ENCODE measurements at regions not wholly inside any gene's neighbourhood (a gene's known extent, or its start where the extent isn't known, plus 50 kb on each side); places are given as distances from the start of the nearest gene placed in this dataset.
"Not testable (repeated sequence)": the region's sequence is repeated elsewhere in the genome, so short reads cannot be mapped to it uniquely, and the experiment has no call there.

DNA sequence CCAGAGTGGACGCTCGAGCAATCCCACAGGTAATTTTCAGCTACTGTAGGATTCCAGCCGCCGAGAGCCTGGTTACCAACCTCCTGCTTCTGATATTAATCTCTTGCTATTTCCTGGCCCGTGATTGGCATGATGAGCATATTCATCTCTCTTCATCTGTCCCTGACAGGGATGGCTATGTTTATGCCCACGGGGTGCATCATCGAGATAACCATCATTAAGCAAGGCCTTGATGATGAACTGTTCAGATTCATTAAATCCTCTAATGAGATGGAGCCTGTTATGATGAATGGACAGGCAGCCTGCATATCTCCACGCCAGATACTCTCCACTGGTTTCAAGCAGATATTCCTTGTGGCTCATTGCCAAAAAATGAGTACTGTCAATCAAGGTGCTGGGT is 227.3 kb downstream of the ZNF37A start:
- H3K36me3 ChIP-seq (ENCODE audit: control insufficient read depth in 1 of 2, insufficient read depth in 2 of 2, low read length in 2 of 2); H3K27ac ChIP-seq (ENCODE audit: low read depth, low read length); H3K79me2 ChIP-seq (ENCODE audit: insufficient read depth, low read length); H3K27me3 ChIP-seq (ENCODE audit: insufficient read depth, low read length); H3K9me3 ChIP-seq (ENCODE audit: control insufficient read depth in 1 of 2, insufficient read depth in 1 of 2, low read depth in 1 of 2, low read length in 2 of 2); intact Hi-C loops (cut with micrococcal nuclease); RAD21 ChIA-PET (ENCODE audit: low non-redundant PET in 1 of 2, low total read pairs in 2 of 2, uncharacterized antibody in 2 of 2, unreplicated experiment in 2 of 2); H3K4me2 ChIP-seq (ENCODE audit: low read length); H3K9me2 ChIP-seq (ENCODE audit: insufficient read depth); H3K4me3 ChIP-seq (replicated peaks in 1 of 2; ENCODE audit: low read depth in 1 of 2, low read length in 2 of 2); H2AFZ ChIP-seq (ENCODE audit: low read depth, low read length, poor library complexity, severe bottlenecking); ATAC-seq; DNase-seq (ENCODE audit: low read depth, low spot score); POLR2A ChIA-PET; BruUV-seq (replicated peaks); H3K4me1 ChIP-seq (ENCODE audit: control insufficient read depth in 1 of 2, insufficient read depth in 2 of 2, low read length in 2 of 2); H3K9ac ChIP-seq (ENCODE audit: low read length); CTCF ChIA-PET; H4K20me1 ChIP-seq (ENCODE audit: insufficient read depth): not testable (repeated sequence)

DNA sequence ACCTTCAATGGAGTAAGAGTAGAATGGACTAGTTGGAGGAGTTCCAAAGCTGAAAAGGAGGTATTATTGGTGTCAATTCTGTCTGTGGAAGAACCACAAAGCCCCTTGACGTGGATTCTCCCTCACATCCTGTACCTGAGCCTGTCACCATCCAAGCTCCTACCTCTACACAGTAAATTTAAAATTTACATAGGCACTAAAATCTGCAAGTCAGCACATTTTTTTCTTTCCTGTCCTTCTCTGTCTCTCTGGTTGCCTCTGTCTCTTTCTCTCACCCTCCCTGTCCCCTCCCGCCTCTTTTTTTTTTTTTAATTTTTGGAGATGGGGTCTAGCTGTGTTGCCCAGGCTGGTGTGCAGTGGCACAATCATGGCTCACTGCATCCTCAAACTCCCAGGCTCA is 236.2 kb downstream of the ZNF37A start:
- intact Hi-C loops (cut with micrococcal nuclease); CTCF ChIA-PET: not testable (repeated sequence)

DNA sequence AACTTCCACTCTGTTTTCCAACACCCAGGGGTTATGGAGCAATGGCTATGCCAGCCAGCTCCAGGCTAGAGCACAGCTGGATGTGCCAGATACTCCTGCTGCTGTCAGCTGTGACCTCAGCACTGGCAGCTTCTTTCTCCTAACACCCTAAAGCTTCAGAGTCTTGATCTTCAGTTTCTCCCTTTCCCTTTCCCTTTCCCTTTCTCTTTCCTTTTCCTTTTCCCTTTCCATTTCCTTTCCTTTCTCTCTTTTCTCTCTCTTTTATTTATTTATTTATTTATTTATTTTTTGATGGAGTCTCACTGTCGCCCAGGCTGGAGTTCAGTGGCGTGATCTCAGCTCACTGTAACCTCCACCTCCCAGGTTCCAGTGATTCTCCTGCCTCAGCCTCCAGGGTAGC is 237.0 kb downstream of the ZNF37A start:
- BruUV-seq (replicated peaks); H3K9me3 ChIP-seq (ENCODE audit: control insufficient read depth in 1 of 2, insufficient read depth in 1 of 2, low read depth in 1 of 2, low read length in 2 of 2); H2AFZ ChIP-seq (ENCODE audit: low read depth, low read length, poor library complexity, severe bottlenecking); CTCF ChIA-PET; H3K27ac ChIP-seq (ENCODE audit: low read depth, low read length); DNase-seq (ENCODE audit: low read depth, low spot score); H3K36me3 ChIP-seq (ENCODE audit: control insufficient read depth in 1 of 2, insufficient read depth in 2 of 2, low read length in 2 of 2); H3K27me3 ChIP-seq (ENCODE audit: insufficient read depth, low read length); H3K4me3 ChIP-seq (replicated peaks in 1 of 2; ENCODE audit: low read depth in 1 of 2, low read length in 2 of 2); H3K4me1 ChIP-seq (ENCODE audit: control insufficient read depth in 1 of 2, insufficient read depth in 2 of 2, low read length in 2 of 2); ATAC-seq; H3K4me2 ChIP-seq (ENCODE audit: low read length); RAD21 ChIA-PET (ENCODE audit: low non-redundant PET in 1 of 2, low total read pairs in 2 of 2, uncharacterized antibody in 2 of 2, unreplicated experiment in 2 of 2); H3K79me2 ChIP-seq (ENCODE audit: insufficient read depth, low read length); intact Hi-C loops (cut with micrococcal nuclease); H3K9ac ChIP-seq (ENCODE audit: low read length); POLR2A ChIA-PET; H4K20me1 ChIP-seq (ENCODE audit: insufficient read depth); H3K9me2 ChIP-seq (ENCODE audit: insufficient read depth): not testable (repeated sequence)

More for the DNA sequence above, 236.2 kb downstream of the ZNF37A start:
- DNase-seq (ENCODE audit: low read depth, low spot score); POLR2A ChIA-PET; H3K36me3 ChIP-seq (ENCODE audit: control insufficient read depth in 1 of 2, insufficient read depth in 2 of 2, low read length in 2 of 2); H3K79me2 ChIP-seq (ENCODE audit: insufficient read depth, low read length); H4K20me1 ChIP-seq (ENCODE audit: insufficient read depth); H3K27me3 ChIP-seq (ENCODE audit: insufficient read depth, low read length); RAD21 ChIA-PET (ENCODE audit: low non-redundant PET in 1 of 2, low total read pairs in 2 of 2, uncharacterized antibody in 2 of 2, unreplicated experiment in 2 of 2); H3K9ac ChIP-seq (ENCODE audit: low read length); H3K27ac ChIP-seq (ENCODE audit: low read depth, low read length); H3K4me3 ChIP-seq (replicated peaks in 1 of 2; ENCODE audit: low read depth in 1 of 2, low read length in 2 of 2); H3K4me2 ChIP-seq (ENCODE audit: low read length); H3K9me3 ChIP-seq (ENCODE audit: control insufficient read depth in 1 of 2, insufficient read depth in 1 of 2, low read depth in 1 of 2, low read length in 2 of 2); H2AFZ ChIP-seq (ENCODE audit: low read depth, low read length, poor library complexity, severe bottlenecking); ATAC-seq; H3K4me1 ChIP-seq (ENCODE audit: control insufficient read depth in 1 of 2, insufficient read depth in 2 of 2, low read length in 2 of 2); H3K9me2 ChIP-seq (ENCODE audit: insufficient read depth); BruUV-seq (replicated peaks): not testable (repeated sequence)

DNA sequence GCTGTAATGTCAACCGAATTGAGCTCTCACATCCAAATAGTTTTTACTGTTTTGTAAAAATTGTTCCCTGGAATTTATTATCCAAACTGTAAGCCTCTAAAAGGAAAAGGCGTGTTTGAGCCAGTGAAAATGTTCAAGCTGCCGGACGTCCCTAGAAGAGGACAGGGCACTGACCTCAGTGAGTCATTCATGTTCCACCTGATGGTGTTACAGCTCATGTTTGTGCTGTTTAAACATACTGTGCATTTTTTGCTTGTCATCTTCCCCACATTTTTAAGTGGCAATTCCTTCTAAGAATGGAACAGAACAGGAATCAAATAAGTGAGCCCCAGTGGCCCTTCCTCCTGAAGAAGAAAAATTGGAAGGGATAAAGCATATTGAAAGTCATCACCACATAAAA is 239.6 kb downstream of the ZNF37A start:
- intact Hi-C loops (cut with micrococcal nuclease); CTCF ChIA-PET; BruUV-seq (replicated peaks): not testable (repeated sequence)

DNA sequence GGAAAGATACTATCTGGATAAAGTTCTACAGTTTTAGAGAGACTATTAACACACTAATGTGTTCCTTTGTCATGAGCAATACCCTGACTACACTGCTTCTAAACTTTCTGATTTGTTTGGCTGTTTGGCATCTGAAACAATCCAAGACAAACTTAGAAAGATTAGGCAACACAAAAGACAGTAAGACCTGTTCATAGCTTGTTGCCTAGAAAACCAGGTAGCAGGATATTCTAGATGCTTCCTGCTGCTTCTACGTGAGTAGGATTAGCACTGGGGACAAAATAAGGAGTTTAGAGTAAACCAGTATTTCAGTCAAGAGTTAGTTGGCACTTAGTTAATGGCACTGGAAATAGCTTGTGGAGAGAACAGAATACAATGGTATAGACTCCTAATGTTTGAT is 256.5 kb downstream of the ZNF37A start:
- H4K20me1 ChIP-seq (ENCODE audit: insufficient read depth); intact Hi-C loops (cut with micrococcal nuclease); H3K4me3 ChIP-seq (replicated peaks in 1 of 2; ENCODE audit: low read depth in 1 of 2, low read length in 2 of 2); ATAC-seq; DNase-seq (ENCODE audit: low read depth, low spot score); H2AFZ ChIP-seq (ENCODE audit: low read depth, low read length, poor library complexity, severe bottlenecking); H3K36me3 ChIP-seq (ENCODE audit: control insufficient read depth in 1 of 2, insufficient read depth in 2 of 2, low read length in 2 of 2); H3K4me1 ChIP-seq (ENCODE audit: control insufficient read depth in 1 of 2, insufficient read depth in 2 of 2, low read length in 2 of 2); H3K79me2 ChIP-seq (ENCODE audit: insufficient read depth, low read length); H3K27me3 ChIP-seq (ENCODE audit: insufficient read depth, low read length); H3K27ac ChIP-seq (ENCODE audit: low read depth, low read length); H3K4me2 ChIP-seq (ENCODE audit: low read length); RAD21 ChIA-PET (ENCODE audit: low non-redundant PET in 1 of 2, low total read pairs in 2 of 2, uncharacterized antibody in 2 of 2, unreplicated experiment in 2 of 2); POLR2A ChIA-PET; BruUV-seq (replicated peaks); H3K9me3 ChIP-seq (ENCODE audit: control insufficient read depth in 1 of 2, insufficient read depth in 1 of 2, low read depth in 1 of 2, low read length in 2 of 2); CTCF ChIA-PET; H3K9ac ChIP-seq (ENCODE audit: low read length); H3K9me2 ChIP-seq (ENCODE audit: insufficient read depth): not testable (repeated sequence)

More for the DNA sequence above, 239.6 kb downstream of the ZNF37A start:
- RAD21 ChIA-PET (ENCODE audit: low non-redundant PET in 1 of 2, low total read pairs in 2 of 2, uncharacterized antibody in 2 of 2, unreplicated experiment in 2 of 2); H4K20me1 ChIP-seq (ENCODE audit: insufficient read depth); H3K4me3 ChIP-seq (replicated peaks in 1 of 2; ENCODE audit: low read depth in 1 of 2, low read length in 2 of 2); H3K9me3 ChIP-seq (ENCODE audit: control insufficient read depth in 1 of 2, insufficient read depth in 1 of 2, low read depth in 1 of 2, low read length in 2 of 2); H3K9ac ChIP-seq (ENCODE audit: low read length); H3K79me2 ChIP-seq (ENCODE audit: insufficient read depth, low read length); H3K4me2 ChIP-seq (ENCODE audit: low read length); H3K9me2 ChIP-seq (ENCODE audit: insufficient read depth); H3K36me3 ChIP-seq (ENCODE audit: control insufficient read depth in 1 of 2, insufficient read depth in 2 of 2, low read length in 2 of 2); H3K27me3 ChIP-seq (ENCODE audit: insufficient read depth, low read length); DNase-seq (ENCODE audit: low read depth, low spot score); ATAC-seq; H3K27ac ChIP-seq (ENCODE audit: low read depth, low read length); H2AFZ ChIP-seq (ENCODE audit: low read depth, low read length, poor library complexity, severe bottlenecking); POLR2A ChIA-PET; H3K4me1 ChIP-seq (ENCODE audit: control insufficient read depth in 1 of 2, insufficient read depth in 2 of 2, low read length in 2 of 2): not testable (repeated sequence)

Data from HCT116 (cell line).